CD4-positive, alpha-beta T cell treated with Interleukin-4 for 1 hour (primary cell): ENCODE measurements at regions not wholly inside any gene's neighbourhood (a gene's known extent, or its start where the extent isn't known, plus 50 kb on each side); places are given as distances from the start of the nearest gene placed in this dataset.

Experiments
- DNase-seq, 2 donors: peaks; one replicate each; pipeline ENCODE4 v3.0.0-alpha.2; 2020 to 2022

- no peak for DNase-seq
Observed at GRCh38 chr6:144739873-144740272, 454.7 kb downstream of the UTRN start.

DNA sequence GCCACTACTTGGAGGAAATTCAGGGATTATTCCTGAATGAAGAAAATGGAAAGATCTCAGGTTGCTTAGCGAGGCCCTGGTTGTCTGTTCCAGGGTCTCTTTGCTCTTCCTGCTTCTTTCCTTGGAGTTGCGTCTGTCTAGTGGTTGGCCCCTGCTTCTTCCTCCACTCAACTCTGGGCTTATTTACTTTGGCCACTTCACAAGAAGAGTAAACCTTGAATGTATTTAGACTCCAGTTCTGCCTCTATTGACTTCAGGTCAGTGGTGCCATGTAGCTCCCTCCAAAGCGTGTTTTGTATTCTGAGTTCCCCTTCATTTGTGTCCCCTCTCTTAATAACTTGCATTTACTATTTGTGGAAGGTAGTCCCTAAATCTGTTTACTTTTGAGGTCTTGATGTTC, 456.5 kb downstream of the UTRN start:
- no peak for DNase-seq

- no peak for DNase-seq
Observed at GRCh38 chr6:144742779-144743178, 457.6 kb downstream of the UTRN start.

GRCh38 chr6:144744720-144745119, 459.6 kb downstream of the UTRN start:
- no peak for DNase-seq

DNA sequence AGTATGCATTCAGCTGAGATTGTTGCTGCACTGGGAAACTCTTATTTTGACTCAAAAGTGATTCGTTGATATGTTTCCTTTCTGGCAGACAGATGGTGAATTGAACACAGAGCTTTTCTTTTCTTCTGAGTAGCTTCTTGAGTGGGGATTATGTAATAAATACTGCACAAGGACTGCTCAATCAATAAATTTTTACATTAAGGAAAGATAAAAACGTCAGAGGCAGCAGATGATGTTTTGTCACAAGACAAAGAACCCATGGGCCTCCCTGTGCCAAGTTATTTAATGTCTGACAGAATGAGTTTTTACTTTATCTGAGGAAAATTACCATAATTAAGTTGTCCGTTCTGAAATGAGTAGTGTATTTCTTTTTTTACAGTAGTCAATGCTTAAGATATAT, 460.3 kb downstream of the UTRN start:
- no peak for DNase-seq

- no peak for DNase-seq
Observed at GRCh38 chr6:144746902-144747469, 461.9 kb downstream of the UTRN start.

DNA sequence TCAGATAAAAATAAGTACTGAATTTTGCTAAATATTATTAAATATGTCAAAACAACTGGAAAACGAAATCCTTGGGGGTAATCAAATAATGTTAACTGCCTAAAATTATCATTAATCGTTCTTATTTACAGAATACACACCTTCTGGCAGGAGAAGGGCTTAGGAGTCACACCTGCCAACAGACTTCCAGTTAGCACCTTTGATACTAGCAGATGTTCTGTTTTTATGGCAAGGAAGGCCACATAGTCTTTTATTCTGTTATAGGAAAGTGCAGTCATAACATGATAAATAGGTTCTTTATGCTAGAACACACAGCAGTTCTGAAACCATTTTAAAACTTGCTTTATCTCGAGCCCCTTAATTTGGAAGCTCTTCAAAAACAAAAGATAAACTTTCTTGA, 464.1 kb downstream of the UTRN start:
- DNase-seq = no peak

DNA sequence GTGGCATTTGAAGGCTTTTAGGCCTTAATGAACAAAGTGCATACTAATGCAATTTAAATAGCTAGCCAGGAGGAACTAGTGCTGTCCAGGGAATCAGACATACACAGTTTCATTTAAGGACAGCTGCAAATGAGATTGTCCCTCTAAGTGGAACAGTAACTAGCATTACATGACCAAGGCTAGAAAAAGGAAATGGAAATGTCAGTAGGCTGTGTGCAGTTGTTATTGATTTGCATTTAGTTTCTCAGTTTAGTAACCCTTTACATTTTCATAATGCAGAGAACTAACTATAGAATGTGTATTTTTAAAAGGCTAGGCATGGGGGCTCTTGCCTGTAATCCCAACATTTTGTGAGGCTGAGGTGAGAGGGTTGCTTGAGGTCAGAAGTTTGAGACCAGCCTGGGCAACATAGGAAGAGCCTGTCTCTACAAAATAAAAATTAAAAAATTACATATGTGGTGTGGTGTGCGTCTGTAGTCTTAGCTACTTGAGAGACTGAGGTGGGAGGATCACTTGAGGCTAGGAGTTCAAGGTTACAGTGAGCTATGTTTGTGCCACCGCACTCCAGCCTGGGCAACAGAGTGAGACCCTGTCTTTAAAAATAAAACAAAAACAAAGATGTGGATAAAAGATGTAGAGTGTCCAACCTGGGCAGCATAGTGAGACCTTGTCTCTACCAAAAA, 468.0 kb downstream of the UTRN start:
- no peak for DNase-seq

- DNase-seq = no peak
Observed at GRCh38 chr6:144756469-144756868, 471.3 kb downstream of the UTRN start.

DNA sequence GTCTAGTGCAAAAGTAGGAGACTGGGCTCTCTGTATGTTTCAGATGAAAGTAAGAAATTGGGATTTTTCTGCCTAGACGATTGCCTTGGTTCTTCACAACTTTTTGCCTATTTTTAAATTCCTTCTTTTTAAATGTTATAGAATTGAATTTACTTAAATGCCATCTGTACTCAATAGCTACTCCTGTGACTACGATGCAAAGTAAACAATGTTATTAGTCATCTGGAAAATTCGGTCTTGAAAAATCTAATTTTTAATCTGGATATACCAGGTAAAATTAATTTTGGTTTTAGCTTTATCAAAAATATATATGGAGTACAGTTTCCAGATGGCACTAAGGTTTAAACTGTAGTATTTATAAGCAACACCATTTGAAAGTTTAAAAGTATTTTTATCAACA, 472.2 kb downstream of the UTRN start:
- no peak for DNase-seq

DNA sequence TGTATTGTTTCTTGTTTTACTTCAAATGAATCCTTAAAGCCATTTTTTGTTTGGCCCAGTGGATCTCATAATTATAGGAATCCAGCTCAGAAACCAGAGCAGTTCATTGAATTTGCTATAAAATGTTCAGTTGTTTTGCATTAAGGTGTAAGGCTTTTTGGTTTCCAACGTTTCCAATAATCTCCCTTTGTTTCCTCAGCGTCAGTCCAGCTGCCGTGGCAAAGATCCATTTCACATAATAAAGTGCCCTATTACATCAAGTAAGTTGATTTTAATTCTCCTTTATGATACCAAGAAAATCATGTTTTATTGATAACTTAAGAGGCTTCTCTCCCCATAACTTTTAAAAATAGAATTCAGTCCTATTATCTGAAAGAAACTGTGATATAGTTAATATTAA, 472.6 kb downstream of the UTRN start:
- DNase-seq = no peak

DNA sequence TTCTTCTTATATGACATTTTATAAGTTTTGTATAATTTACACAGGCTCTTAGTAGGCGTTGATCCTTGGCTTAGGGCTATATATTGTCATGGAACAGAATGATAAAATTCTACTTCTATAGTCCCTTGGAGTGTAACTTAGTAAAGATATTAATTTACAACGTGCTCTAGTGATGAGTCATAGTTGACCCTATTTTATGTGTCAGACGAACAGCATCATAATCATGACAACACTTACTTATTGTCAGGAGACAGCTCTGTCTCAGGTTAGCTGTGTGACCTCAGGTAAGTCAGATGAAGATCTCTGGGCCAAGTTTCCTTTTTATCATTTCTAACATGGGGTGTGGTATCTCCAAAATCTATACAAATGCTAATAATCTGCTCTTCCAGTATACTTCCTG, 473.5 kb downstream of the UTRN start:
- DNase-seq = no peak

GRCh38 chr6:144762469-144762868, 477.3 kb downstream of the UTRN start:
- DNase-seq = no peak

DNA sequence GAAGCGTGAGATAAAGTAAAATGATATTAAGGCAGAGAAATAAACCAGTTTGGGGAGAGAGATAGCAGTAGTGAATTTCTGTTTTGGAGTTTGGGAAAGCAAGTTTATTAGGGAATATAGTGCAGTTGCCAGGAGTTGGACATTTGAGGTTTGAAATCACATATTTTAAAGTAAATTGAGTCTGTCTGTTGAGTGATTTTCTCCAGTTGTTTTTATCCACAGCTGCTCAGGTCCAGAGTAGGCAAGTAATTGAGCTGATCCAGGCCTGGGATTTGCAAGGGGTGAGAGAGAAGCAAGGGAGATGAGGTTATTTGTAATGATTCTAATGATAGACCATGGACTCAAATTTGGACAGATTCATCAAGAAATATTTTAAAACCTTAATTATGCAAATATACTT, 481.9 kb downstream of the UTRN start:
- no peak for DNase-seq

GRCh38 chr6:144768551-144769075, 483.5 kb downstream of the UTRN start:
- DNase-seq = no peak

- DNase-seq = no peak
Observed at GRCh38 chr6:144769142-144769541, 484.0 kb downstream of the UTRN start.

- DNase-seq = no peak
Observed at GRCh38 chr6:144776031-144776819, 491.1 kb downstream of the UTRN start.

DNA sequence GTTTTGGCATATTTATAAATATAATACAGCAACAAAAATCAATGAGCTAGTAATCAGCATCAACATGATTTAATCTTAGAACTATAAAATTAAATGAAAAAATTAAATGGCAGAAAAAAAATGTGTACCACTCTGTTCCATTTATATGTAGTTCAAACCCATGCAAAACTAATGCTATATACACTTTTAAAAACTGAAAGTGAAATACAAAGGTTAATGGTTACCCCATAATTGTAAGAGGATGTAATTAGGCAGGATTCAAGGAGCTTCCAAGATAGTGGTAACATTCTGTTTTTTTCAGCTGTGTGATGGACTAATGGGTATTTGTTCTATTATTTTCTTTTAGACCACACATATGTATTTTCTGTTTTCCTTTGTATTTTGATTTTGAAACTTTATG, 492.1 kb downstream of the UTRN start:
- no peak for DNase-seq

DNA sequence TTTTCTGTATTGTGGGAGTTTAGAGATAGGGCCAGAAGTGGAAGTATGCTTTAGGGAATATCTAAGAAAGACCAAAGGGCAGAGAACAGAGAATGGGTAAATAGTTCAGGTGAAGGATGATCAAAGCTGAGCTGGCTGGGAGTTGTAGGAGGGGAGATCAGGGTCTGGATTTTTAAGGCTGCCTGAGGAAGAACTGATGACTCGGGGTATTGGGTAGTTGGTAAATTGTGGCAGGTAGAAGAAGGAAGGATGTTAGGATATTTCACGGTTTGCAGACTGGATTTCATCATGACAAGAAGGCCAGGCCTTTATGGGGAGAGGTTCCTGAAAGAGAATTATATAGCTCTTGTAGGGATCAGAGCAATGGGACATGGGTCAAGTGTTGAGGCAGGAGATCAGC, 492.9 kb downstream of the UTRN start:
- no peak for DNase-seq

DNA sequence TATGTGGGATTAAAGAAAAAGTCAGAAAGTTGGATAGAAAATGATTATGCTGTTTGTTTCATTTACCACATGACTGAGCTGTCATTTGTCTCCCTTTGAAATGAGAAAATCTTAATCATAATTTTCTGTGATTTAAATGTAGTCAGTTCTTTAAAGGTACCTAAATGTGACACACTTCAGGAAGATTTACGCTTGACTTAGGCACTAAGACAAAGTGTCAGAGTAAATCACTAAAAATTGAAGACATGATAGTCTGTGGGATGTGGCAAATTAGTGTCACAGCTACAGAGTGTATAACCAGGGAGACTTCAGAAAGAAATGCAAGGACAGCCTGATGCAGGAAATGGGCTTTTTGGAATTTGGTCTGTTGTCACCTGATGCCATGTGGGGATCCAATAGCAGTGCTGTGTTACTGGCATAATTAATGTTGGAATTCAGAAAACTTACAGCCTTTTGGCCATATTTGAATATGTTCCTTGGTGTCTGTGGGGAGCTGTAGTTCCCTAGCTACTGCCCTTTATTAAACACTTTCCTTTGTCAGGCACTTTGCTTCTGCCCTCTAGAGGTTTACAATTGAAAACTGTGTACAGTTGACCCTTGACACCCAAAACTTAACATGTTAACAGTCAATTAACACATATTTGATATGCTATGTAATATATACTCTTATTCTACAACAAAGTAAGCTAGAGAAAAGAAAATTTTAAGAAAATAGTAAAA, 493.8 kb downstream of the UTRN start:
- no peak for DNase-seq

DNA sequence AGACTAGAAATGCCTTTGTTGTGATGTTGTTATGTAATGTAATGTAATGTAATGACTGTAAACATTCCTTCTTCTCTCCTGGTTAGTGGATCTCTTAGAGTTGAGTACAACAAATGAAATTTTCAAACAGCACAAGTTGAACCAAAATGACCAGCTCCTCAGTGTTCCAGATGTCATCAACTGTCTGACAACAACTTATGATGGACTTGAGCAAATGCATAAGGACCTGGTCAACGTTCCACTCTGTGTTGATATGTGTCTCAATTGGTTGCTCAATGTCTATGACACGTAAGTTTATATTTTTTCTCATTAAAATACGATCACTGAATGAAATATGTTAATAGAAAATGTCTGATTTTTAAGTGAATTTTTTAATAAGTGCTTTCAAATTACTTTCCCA, 496.7 kb downstream of the UTRN start:
- DNase-seq = no peak

GRCh38 chr6:144782634-144783033, 497.5 kb downstream of the UTRN start:
- no peak for DNase-seq

DNA sequence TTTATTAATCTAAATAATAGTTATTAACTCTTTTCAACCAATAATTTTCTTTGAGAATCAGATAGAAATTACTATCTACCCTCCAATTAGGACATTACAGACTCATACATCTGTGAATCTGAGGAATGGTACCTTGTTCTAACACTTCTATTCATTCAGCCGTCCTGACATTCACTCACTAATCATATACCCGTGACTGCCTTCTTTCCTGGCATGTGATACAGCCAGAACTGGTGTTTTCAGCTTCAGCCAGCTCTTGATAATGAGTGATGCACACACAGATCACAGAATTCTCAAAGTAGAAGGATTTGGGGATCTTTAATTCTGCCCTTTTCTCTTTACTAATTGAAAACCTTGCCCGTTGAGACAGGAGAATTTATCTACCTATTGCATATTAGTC, 499.9 kb downstream of the UTRN start:
- no peak for DNase-seq
